ENCODE measurements at regions not wholly inside any gene's neighbourhood (a gene's known extent, or its start where the extent isn't known, plus 50 kb on each side); places are given as distances from the start of the nearest gene placed in this dataset.

- 25 to 52% (median 33%) methylated on average over 2 of the region's 2 CpGs for WGBS, 4 donors
- Histone ChIP-seq H3K9me3 (no peaks in the 10 kb centered on the region), H3K36me3 (no peaks in the 10 kb centered on the region), H3K27me3 (peaks cover 0 to 4% (median 0%) of the 10 kb centered on the region in 9 donors), H3K4me3 (no peak overlapping the region), H3K4me1 (peaks cover 0 to 32% (median 10%) of the 10 kb centered on the region in 12 donors), H3K27ac (peak overlapping the region in 5 of 12 donors; percentile 4 to 22 (median 16))
- intact Hi-C loops (cut with DNase I), result loop anchor here in 1 of 10 donors (10.0 kb wide), 1 partner anchor 118 kb away; the partner anchor contains the start of gene RBPJ
- DNase-seq (peak in 3 of 5 donors; percentile 44 to 46 (median 44)), ATAC-seq (peak; percentile 68 to 88 (median 80))
- TF ChIP-seq CTCF (IDR thresholded peaks at IDR 0.05), result no peak
- TF ChIP-seq POLR2A (IDR thresholded peaks at IDR 0.05), result no peak
These were observed 114.5 kb upstream of the RBPJ start for GRCh38 chr4:26206339-26206738.

- Histone ChIP-seq H3K4me1 (peaks cover 0 to 32% (median 10%) of the 10 kb centered on the region in 12 donors), H3K36me3 (no peaks in the 10 kb centered on the region), H3K9me3 (no peaks in the 10 kb centered on the region), H3K27ac (no peak overlapping the region), H3K4me3 (no peak overlapping the region), H3K27me3 (peaks cover 0 to 11% (median 0%) of the 10 kb centered on the region in 9 donors)
- WGBS, 4 donors, result 43 to 58% (median 53%) methylated on average over 3 of the region's 3 CpGs
- ATAC-seq, result no peak
- no peak for DNase-seq
- intact Hi-C loops (cut with DNase I), result loop anchor here in 1 of 10 donors (10.0 kb wide), 1 partner anchor 118 kb away; the partner anchor contains the start of gene RBPJ
- TF ChIP-seq CTCF (IDR thresholded peaks at IDR 0.05) (no peak), POLR2A (IDR thresholded peaks at IDR 0.05) (no peak)
These were observed 113.8 kb upstream of the RBPJ start for GRCh38 chr4:26206999-26207398.

GRCh38 chr4:26207631-26208030 lies 113.2 kb upstream of the RBPJ start:
- H3K4me3 ChIP-seq, result no peak overlapping the region

More at GRCh38 chr4:26207631-26208030, 113.2 kb upstream of the RBPJ start:
- no peaks in the 10 kb centered on the region for H3K36me3 ChIP-seq
- H3K4me1 ChIP-seq, result peaks cover 0 to 32% (median 10%) of the 10 kb centered on the region in 12 donors
- 71 to 86% (median 79%) methylated on average over 3 of the region's 3 CpGs for WGBS, 4 donors
- no peak overlapping the region for H3K27ac ChIP-seq
- ATAC-seq, result no peak
- peaks cover 0 to 11% (median 0%) of the 10 kb centered on the region in 9 donors for H3K27me3 ChIP-seq
- no peak for DNase-seq
- H3K9me3 ChIP-seq, result no peaks in the 10 kb centered on the region
- intact Hi-C loops (cut with DNase I), result loop anchor here in 1 of 10 donors (10.0 kb wide), 1 partner anchor 117 kb away; the partner anchor contains the start of gene RBPJ
- TF ChIP-seq CTCF (IDR thresholded peaks at IDR 0.05) (no peak), POLR2A (IDR thresholded peaks at IDR 0.05) (no peak)

Measured in heart left ventricle (tissue), 16 donors.